ENCODE measurements at regions not wholly inside any gene's neighbourhood (a gene's known extent, or its start where the extent isn't known, plus 50 kb on each side); places are given as distances from the start of the nearest gene placed in this dataset.

GRCh38 chr11:122459064-122459463 is 196.5 kb upstream of the UBASH3B start:
- TF ChIP-seq CTCF (IDR thresholded peaks at IDR 0.05) = no peak
- TF ChIP-seq POLR2A (IDR thresholded peaks at IDR 0.05) = no peak

All from testis (tissue), 2 donors.